HG02943 (cell line): ENCODE measurements at regions not wholly inside any gene's neighbourhood (a gene's known extent, or its start where the extent isn't known, plus 50 kb on each side); places are given as distances from the start of the nearest gene placed in this dataset.
A peak's percentile ranks its signal among the peaks of the same experiment; 100 is the strongest.
"Not testable (repeated sequence)": the region's sequence is repeated elsewhere in the genome, so short reads cannot be mapped to it uniquely, and the experiment has no call there.

Experiments used
- ATAC-seq: cut with Tn5 transposase; IDR thresholded peaks from one replicate; pipeline ENCODE4 v1.9.1; 2021; ENCODE audit warnings: mild to moderate bottlenecking, low read depth, moderate library complexity; ENCODE audit not compliant: unreplicated experiment

DNA sequence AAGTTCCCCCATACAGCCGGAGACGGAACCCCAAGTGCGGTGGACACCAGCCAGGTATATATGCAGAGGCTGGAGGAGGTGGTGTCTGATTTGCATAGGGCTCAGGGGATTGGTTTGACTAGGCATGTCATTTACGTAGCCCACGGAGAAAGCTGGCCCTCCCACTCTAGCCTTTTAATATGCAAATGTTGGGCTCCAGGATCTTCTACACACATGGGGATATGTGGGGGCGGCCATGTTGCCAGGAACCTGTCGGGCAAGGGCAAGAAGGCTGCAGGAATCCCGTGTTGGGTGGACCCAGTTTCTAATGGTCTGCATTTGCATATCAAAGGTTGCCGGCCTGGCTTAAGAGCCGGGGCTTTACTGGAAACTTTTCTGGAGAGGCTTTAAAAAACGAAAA, 57.4 kb downstream of the FTHL17 start:
- not testable (repeated sequence) for ATAC-seq

DNA sequence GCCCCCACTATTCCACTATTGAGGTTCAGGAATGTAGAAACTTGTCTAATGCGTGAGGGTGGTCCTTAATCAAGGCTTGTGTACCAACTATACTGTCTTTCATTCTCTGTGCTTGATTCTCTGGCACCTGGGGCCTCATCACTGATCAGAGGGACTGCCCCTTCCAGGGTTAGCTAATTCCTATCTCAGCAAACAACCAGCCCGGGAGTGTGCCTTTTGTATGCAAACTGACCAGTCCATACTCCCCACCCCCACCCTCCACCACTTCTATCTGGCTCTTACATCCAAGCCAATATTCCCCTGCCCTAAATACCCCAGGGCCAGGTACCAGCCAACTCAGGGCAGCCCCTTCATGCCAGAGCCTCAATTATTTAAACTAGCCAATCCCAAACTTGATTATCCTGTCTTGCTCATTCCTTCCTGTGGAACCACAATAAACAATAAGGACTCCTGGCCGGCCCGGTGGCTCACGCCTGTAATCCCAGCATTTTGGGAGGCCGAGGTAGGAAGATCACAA, 59.3 kb downstream of the FTHL17 start:
- no peak for ATAC-seq

DNA sequence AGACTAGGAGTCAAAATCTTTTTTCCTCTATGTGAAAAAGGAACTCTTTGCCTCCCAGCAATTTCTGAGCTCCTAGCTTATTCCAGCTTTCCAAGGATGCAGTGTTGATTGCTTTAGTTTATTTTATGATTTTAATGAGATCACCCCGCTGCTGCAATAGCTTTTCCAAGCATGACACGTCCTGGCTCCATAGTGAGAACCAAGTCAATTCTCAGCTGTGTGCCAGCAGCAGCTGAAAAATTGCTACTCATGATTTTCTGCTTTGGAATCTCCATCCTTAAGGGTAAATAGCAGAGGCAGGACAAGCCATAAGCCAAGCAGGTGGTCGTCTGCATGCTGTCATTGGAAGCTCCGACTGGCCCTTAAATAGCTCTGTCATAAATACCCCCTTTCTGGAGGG, 64.5 kb downstream of the FTHL17 start:
- ATAC-seq, result no peak

DNA sequence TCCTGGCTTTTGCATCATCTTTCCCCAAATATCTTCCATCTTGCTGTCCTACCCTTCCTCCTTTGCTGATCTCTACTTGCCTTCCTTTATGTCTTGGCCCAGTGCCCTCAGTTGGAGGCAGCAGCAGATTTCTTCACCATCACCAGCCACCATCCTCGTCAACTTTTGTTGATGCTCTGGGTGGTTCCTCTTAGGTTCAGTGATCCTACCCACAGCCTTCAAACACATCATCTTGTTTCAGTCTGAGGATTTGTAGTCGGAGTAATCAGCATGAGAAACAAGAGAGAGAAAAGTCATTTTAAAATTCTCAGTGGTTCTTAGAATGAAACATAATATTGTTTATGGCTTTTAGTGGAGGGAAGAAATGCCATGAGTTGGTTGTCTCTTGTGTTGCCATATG, 65.8 kb downstream of the FTHL17 start:
- no peak for ATAC-seq

DNA sequence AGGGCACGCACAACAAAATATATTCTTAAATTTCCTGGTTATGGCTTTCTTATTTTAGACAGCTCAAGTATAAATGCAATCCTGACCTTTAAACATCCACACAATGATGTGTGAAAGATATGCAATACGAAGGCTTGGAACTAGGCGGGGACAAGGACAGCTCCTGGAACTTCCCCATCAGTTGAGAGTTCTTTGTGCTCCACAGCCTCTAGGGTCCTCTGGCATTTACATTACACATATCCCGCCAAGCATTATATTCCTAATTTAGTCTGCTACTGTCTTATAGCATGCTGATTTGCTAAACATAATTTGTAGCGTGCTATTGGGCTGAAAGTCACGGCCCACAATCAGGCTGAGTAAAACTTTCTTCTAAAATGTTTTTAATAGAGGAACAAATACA, 74.4 kb downstream of the FTHL17 start:
- ATAC-seq, result no peak

DNA sequence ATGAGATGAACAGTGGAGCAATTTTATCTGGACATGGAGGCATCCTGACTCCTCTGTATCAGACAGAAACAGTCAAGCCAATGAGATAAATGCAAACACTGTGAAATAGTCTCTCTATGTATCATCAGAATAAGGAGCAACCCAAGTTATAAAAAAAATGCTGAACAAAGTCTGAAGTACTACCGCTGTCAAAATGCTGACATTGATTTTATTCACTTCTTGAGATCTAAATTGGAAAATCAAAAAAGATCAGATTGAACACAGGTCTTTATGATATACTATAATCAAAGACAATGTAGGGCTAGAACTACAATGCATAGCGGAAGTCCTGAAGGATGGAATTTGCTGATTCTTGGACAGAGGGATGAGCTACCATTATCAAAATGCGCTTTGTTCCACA, 76.1 kb downstream of the FTHL17 start:
- ATAC-seq, result no peak

DNA sequence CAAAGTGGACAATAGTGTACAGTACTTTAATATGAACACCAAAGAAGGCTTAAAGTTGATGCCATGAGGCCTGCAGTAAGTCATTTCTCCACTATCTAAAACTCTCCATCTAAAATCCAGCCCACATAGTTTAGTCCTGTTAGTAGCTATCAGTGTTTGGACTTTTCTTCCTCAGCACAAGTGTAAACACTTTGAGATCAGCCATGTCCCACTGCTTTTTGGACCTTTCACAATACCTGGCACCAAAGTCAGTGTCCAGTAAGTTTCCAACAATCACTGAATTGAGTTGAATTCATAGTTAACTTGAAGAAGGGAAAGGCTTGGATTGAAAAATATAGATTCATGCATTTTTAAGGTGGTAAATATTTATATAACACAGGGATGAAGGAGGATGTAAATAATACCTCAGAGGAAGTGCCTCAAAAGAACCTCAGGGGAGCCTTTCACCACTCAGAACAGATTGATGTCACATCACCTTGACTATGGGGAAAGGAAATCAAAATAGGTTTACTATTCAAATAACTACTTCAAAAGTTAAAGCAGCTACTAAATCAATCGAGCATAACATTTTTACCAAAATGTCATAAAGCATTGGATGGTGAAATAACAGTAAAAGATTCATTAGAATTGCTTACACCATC, 76.7 kb downstream of the FTHL17 start:
- no peak for ATAC-seq

DNA sequence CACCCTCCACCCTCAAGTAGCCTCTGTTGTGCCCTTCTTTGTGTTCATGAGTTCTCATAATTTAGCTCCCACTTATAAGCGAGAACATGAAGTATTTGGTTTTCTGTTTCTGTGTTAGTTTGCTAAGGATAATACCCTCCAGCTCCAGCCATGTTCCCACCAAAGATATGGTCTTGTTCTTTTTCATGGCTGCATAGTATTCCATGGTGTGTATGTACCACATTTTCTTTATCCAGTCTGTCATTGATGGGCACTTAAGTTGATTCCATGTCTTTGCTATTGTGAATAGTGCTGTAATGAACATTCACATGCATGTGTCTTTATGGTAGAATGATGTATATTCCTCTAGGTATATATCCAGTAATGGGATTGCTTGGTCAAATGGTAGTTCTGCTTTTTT, 77.8 kb downstream of the FTHL17 start:
- not testable (repeated sequence) for ATAC-seq

DNA sequence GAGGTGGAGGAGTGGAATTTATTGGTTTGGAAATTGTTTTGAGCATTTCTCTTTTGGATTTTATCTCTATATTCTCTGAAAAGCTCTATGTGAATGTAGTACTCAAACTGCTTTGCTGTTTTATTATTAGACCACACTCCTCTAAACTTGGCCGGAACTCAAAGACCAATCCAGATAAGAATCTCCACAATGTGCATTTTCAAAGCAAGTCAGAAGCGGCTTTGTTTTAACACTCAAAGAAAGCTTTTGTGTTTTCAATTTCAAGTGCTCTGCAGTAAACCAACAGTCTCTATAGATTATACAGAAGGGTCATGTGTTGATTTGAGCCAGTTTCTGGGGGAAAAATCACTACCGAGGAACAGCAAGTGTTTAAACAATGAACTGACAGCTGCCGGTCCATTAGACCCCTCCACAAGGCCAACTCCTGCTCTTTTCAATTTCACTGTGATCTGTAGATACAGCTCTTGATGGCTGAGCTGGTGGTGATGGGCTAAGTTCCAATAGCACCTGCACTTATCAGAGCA, 79.4 kb downstream of the FTHL17 start:
- no peak for ATAC-seq

DNA sequence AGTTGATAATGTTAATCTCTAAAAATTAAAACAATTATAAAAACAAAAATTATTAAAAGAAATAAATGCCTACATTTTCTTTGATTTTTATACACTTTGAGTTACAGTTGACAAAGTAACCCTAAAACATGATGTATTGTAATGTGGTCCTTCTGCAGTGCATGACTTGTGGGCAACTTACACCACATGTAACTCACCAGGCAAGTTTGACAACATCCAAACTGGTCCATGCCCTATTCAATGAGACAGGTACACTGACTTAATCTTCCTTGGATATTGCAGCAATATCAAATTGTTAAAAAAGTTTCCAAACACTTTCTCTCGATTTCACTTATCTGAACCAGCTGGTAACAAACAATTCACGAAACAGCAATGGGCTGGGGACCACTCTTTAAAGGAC, 81.5 kb downstream of the FTHL17 start:
- no peak for ATAC-seq

DNA sequence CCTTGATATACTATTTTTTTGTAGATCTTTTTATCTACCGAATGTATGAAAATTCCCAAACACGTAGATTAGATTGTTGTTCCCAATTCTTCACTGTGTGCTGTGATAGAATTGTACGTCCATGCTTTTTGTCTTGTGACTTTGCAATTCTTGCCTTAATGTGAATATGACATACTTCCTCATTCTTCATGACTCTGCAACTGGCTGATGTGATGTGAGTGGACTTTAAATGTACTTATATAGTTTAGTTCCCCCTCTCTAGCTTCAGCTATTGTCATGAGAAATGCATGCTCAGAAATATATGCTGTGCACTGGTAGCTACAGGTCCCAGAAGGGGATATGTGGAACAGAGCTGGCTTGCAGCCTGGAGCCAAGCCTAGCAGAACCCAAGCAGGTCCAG, 89.4 kb downstream of the FTHL17 start:
- no peak for ATAC-seq

DNA sequence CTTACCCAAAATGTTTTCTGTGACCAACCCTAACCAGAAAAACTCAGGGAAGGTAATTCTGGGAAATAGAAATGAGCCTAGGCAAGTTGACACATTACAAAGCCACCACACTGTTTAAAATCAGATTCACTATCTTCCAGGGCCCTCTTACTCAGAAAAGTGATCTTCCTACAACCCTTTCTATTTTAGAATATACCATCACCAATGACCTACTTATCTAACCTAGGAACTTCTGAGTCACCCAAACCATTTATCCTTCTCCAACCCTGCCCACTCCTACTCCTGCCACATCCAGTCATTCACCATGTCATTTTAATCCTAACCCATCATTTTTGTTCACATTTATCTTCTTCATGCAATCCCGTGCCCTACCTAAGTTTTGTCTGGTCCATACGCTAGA, 89.9 kb downstream of the FTHL17 start:
- ATAC-seq, result no peak

DNA sequence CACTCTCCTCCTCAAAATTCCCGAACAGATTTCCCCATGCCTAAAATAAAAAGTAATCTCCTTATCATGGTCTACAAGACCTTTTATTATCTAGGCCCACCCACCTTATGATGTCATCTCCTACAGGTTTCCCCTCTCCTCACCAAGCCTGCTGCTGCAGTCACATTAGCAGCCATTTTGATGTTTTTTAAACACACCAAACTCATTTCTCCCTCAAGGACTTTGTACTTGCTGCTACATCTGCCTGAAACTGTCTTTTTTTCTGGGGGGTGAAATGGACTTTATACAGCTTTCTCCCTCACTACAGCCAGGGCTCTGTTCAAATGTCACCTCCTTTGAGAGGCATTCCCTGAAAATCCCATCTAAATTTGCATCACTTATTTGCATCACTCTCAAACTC, 90.2 kb upstream of the TAB3 start:
- no peak for ATAC-seq

DNA sequence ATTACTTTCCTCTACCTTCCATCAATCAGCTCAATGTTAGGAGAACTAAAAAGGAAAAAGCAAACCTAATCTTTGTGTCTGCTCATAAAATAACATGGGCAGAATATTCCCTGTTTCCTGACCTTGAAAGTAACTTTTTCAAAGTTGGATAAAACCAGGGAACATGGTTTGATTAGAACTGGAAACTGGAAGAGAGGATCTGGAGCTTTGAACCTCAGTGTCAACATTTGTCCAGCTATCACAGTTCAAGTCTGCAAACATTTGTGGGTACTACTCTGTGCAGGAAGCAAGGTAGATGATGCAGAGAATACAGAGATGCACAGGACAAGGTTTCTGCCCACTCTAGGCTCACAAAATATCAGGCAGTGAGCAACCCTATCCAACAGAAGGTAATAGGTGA, 86.4 kb upstream of the TAB3 start:
- ATAC-seq, result no peak

DNA sequence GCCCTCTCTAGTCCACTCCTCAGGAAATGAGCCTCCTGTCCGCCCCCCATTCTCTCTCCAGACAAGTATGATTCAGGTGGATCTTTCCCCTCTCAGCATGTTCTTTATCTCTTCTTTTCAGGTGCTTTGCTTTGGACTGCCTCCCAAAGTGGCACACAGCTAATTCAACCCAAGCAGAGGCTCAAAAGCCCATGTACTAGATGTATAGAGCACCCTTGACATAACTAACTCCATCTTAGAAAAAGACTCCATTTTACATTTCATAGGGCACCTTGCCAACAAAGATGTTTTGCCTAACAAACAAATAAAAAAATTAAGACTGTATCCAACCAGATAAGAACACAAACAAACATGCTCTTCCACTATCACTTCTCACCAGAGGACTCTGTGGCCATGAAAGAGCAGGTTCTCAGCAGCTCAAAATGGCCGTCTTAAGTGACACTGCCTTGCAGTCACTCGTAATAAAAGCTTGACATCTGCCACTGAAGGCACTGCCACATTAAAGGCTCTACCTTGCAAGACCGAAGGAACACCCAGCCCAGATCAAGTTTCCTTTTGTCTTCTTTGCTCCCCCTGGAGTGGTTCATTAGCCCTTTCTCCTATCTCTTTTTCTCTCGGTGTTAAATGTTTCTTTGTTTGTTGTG, 84.9 kb upstream of the TAB3 start:
- ATAC-seq, result no peak

DNA sequence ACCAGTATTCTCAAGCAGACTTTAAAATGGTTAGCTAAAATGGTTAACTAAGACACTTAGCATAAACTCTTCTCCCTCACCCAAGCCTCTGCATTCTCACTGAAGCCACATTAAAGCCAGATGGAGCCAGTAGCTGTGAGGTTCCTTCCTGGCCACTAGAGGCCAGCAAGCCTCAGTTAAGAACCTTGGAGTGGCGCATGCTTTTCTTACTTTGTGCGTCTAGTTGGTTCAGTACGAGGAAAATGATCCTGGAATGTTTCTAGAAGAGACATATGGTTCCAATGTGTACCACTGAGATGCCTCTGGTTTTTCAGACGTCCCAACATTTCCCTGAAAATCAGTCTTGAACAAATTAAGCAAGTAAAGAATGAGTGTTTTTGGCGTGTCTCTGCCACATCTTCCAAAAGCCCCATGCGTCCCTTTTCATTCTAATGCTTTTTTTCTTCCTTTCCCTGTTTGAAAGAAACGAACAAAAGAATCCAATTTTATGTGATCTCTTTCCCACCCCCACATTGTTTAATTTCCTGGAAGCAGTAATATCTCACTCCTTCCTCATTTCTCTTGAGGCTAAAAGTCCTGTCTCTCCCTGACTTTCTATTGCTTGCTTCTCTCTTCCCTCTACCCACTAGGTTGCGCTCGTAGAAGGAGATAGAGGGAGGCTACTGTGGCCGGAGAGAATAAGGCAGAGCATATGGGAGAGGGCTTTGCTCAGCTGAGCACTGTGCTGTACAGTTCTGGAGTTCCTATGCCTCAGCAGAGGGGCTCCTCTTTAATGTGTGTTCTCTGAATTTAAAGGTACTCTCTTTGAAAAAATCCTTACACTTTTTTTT, 82.9 kb upstream of the TAB3 start:
- peak; percentile 94 for ATAC-seq

DNA sequence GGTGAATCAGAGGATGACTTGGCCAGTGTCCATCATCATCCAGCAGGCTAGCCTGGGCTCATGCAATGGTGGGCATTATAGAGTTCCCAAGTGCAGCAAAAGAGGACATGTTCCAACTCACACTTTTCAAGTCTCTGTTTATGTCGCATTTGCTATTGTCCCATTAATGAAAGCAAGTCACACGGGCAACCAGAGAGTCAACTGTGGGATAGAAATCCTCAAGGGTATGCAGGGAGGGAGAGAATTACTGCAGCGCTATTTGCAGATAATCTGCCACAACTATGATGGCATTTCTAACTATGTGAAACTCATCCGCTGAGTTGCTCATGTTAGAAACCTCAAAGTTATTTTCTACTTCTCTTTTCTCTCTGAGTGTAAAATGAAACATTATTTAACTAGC, 78.5 kb upstream of the TAB3 start:
- ATAC-seq, result no peak

DNA sequence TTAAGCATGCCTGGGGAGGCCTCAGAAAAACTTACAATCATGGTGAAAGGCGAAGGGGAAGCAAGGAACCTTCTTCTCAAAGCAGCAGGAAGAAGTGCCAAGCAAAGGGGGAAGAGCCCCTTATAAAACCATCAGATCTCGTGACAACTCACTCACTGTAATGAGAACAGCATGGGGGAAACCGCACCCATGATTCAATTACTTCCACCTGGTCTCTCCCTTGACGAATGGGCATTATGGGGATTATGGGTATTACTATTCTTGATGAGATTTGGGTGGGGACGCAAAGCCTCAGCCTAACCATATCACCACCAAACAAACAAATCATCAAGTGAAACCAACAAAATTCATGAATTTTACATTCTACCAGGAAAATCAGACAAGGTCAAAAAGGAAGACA, 76.7 kb upstream of the TAB3 start:
- no peak for ATAC-seq

DNA sequence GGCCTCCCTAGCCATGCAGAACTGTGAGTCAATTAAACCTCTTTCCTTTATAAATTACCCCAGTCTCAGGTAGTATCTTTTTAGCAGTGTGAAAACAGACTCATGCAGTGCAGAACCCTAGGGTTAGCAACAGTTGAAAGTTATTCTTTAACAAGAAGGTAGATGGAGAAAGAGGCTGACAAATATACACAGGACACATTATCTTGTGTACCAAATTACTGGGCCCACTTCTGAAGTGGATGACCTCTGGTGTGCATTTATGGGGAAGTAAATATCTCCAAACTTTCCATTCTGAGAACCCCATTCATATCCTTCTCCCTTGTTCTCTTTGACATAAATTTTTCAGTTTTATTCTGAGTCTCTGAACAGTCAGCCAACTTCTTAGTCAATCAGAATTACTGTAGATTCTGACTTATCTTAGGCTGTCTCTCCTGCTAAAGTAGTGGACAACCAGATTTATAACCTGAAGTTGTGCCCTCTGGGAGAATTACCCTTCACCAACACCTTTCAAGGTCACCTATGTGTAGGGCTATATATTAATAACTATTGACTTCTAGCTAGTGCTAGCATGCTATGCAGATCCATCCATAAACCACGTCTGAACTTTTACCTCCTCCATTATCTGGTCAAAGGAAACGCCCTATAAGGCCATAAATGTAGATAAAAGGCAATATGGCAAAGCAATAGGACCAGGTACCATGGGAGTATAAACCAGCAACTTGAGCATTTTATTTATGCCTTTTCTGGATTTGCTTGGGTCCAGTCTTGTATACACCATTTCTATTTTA, 72.5 kb upstream of the TAB3 start:
- no peak for ATAC-seq

DNA sequence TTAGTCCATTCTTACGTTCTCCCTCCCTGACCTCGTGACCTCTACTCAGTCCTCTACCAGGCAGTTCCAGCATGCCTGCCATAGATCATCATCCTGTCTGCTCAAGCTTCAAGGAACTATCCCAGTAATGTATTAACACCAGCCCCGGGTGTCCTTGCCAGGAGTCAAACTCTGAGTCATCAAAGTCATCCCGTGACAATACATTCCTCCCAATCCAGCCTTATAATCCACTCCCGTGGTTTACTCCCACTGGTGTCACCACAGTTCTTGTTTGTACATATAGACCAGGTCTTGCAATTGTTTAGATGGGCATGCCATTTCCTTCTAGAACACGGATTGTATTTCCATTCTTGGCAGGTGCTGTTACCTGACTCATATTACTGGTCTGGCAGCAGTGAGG, 68.7 kb upstream of the TAB3 start:
- ATAC-seq, result no peak

DNA sequence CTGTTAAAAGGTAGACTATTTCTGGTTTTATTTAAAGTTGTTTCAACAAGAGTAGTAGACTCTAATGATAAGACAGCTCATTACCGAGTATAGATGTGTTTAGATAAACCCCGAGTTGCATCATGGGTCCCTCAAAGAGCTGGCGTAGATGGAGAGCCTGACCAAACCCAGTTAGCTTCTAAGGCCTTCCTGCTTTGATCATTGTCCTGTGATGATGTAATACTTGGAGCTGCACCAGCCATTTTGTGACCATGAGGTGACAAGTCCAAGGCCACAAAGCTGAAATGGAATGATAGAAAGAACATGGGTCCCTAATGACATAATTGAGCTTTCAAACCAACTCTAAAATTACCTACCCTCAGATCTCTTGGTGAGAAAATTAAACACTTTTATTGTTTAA, 66.6 kb upstream of the TAB3 start:
- no peak for ATAC-seq
